HUES64 (cell line): ENCODE measurements at regions not wholly inside any gene's neighbourhood (a gene's known extent, or its start where the extent isn't known, plus 50 kb on each side); places are given as distances from the start of the nearest gene placed in this dataset.

Experiments used
- H3K27ac ChIP-seq: 2 replicates; pipeline ENCODE4 v1.7.0; 2013; ENCODE audit warnings: low read depth, low read length, inconsistent platforms
- H3K27me3 ChIP-seq: 2 replicates; pipeline ENCODE4 v1.6.1; 2013; ENCODE audit warnings: mild to moderate bottlenecking, low read length; ENCODE audit not compliant: insufficient read depth
- H3K36me3 ChIP-seq: 2 replicates; pipeline ENCODE4 v1.6.1; 2013; ENCODE audit warnings: mild to moderate bottlenecking, low read length; ENCODE audit not compliant: insufficient read depth
- H3K4me1 ChIP-seq: 2 replicates; pipeline ENCODE4 v1.6.1; 2013; ENCODE audit warnings: mild to moderate bottlenecking, low read length, moderate library complexity; ENCODE audit not compliant: insufficient read depth
- H3K4me3 ChIP-seq: 2 replicates; pipeline ENCODE4 v1.5.1; 2013; ENCODE audit warnings: mild to moderate bottlenecking, low read length, moderate library complexity
- H3K9ac ChIP-seq: 2 replicates; pipeline ENCODE4 v1.6.1; 2013; ENCODE audit warnings: mild to moderate bottlenecking, low read depth, low read length
- H3K9me3 ChIP-seq: 2 replicates; pipeline ENCODE4 v1.6.1; 2013; ENCODE audit warnings: low read depth, low read length; ENCODE audit not compliant: insufficient read depth
- WGBS: fragments of 150-250, 120-280 bp; methylation state at CpG from one replicate; pipeline ENCODE4 v1.1.7; 2013; ENCODE audit warnings: missing lambda C conversion rate; 5-methylcytosine and 5-hydroxymethylcytosine counted together

- peaks cover 3% of the 10 kb centered on the region; the same call in 1 of the 2 replicates for H3K4me1 ChIP-seq
- no peak overlapping the region for H3K4me3 ChIP-seq
- 73% methylated on average over 6 of the region's 6 CpGs for WGBS
- H3K36me3 ChIP-seq, result no peaks in the 10 kb centered on the region
- H3K27ac ChIP-seq, result no peak overlapping the region
- no peaks in the 10 kb centered on the region; the same call in 1 of the 2 replicates for H3K27me3 ChIP-seq
- H3K9ac ChIP-seq, result no peak overlapping the region
- peaks cover 5% of the 10 kb centered on the region; the same call in 1 of the 2 replicates for H3K9me3 ChIP-seq
Observed at GRCh38 chr21:33155422-33155821, 74.3 kb upstream of the IFNAR2 start.

GRCh38 chr21:33157303-33157702 is 72.4 kb upstream of the IFNAR2 start:
- no peak overlapping the region for H3K27ac ChIP-seq
- 15% methylated on average over 3 of the region's 3 CpGs for WGBS

GRCh38 chr21:33158654-33159053 is 71.1 kb upstream of the IFNAR2 start:
- H3K4me3 ChIP-seq, result no peak overlapping the region
- H3K9me3 ChIP-seq, result peaks cover 5% of the 10 kb centered on the region; the same call in 1 of the 2 replicates
- H3K27ac ChIP-seq, result no peak overlapping the region
- WGBS, result 93% methylated on average over 1 of the region's 1 CpG
- no peaks in the 10 kb centered on the region for H3K36me3 ChIP-seq
- no peaks in the 10 kb centered on the region for H3K27me3 ChIP-seq
- no peak overlapping the region for H3K9ac ChIP-seq
- peaks cover 3% of the 10 kb centered on the region for H3K4me1 ChIP-seq

More at GRCh38 chr21:33157303-33157702, 72.4 kb upstream of the IFNAR2 start:
- Histone ChIP-seq H3K4me3 (no peak overlapping the region), H3K4me1 (0 out of 2 replicates have a peak, but pooled peaks cover under 1% of the 10 kb centered on the region), H3K9me3 (peaks cover 5% of the 10 kb centered on the region; the same call in 1 of the 2 replicates), H3K9ac (no peak overlapping the region), H3K27me3 (no peaks in the 10 kb centered on the region), H3K36me3 (no peaks in the 10 kb centered on the region)

- WGBS, result 68% methylated on average over 15 of the region's 15 CpGs
- H3K27me3 ChIP-seq, result no peaks in the 10 kb centered on the region
- peaks cover 3% of the 10 kb centered on the region for H3K4me1 ChIP-seq
Observed at GRCh38 chr21:33162436-33162951, 67.2 kb upstream of the IFNAR2 start.

GRCh38 chr21:33168886-33169285 is 60.9 kb upstream of the IFNAR2 start:
- WGBS, result 92% methylated on average over 6 of the region's 6 CpGs
- no peak overlapping the region for H3K27ac ChIP-seq
- H3K9me3 ChIP-seq, result no peaks in the 10 kb centered on the region
- H3K27me3 ChIP-seq, result no peaks in the 10 kb centered on the region; the same call in 1 of the 2 replicates
- H3K36me3 ChIP-seq, result no peaks in the 10 kb centered on the region
- H3K4me1 ChIP-seq, result no peaks in the 10 kb centered on the region
- no peak overlapping the region for H3K4me3 ChIP-seq
- no peak overlapping the region for H3K9ac ChIP-seq

More at GRCh38 chr21:33162436-33162951, 67.2 kb upstream of the IFNAR2 start:
- Histone ChIP-seq H3K9me3 (peaks cover 5% of the 10 kb centered on the region; the same call in 1 of the 2 replicates), H3K27ac (no peak overlapping the region), H3K4me3 (no peak overlapping the region), H3K9ac (no peak overlapping the region), H3K36me3 (no peaks in the 10 kb centered on the region)

- no peaks in the 10 kb centered on the region for H3K4me1 ChIP-seq
- no peak overlapping the region for H3K9ac ChIP-seq
- no peak overlapping the region for H3K4me3 ChIP-seq
- 92% methylated on average over 14 of the region's 14 CpGs for WGBS
- H3K9me3 ChIP-seq, result no peaks in the 10 kb centered on the region
- no peaks in the 10 kb centered on the region for H3K36me3 ChIP-seq
- no peaks in the 10 kb centered on the region; the same call in 1 of the 2 replicates for H3K27me3 ChIP-seq
- H3K27ac ChIP-seq, result no peak overlapping the region
Observed at GRCh38 chr21:33169359-33169758, 60.4 kb upstream of the IFNAR2 start.

GRCh38 chr21:33171616-33172169 is 58.0 kb upstream of the IFNAR2 start:
- Histone ChIP-seq H3K4me3 (no peak overlapping the region), H3K27ac (no peak overlapping the region), H3K9me3 (no peaks in the 10 kb centered on the region), H3K36me3 (no peaks in the 10 kb centered on the region), H3K27me3 (no peaks in the 10 kb centered on the region; the same call in 1 of the 2 replicates), H3K9ac (no peak overlapping the region), H3K4me1 (no peaks in the 10 kb centered on the region)
- 81% methylated on average over 8 of the region's 8 CpGs for WGBS

GRCh38 chr21:33174756-33175155 is 55.0 kb upstream of the IFNAR2 start:
- Histone ChIP-seq H3K9me3 (no peaks in the 10 kb centered on the region), H3K4me1 (no peaks in the 10 kb centered on the region), H3K36me3 (no peaks in the 10 kb centered on the region), H3K4me3 (no peak overlapping the region), H3K27me3 (no peaks in the 10 kb centered on the region; the same call in 1 of the 2 replicates), H3K27ac (no peak overlapping the region), H3K9ac (no peak overlapping the region)
- WGBS, result 79% methylated on average over 3 of the region's 4 CpGs
